ENCODE measurements at regions not wholly inside any gene's neighbourhood (a gene's known extent, or its start where the extent isn't known, plus 50 kb on each side); places are given as distances from the start of the nearest gene placed in this dataset.

DNA sequence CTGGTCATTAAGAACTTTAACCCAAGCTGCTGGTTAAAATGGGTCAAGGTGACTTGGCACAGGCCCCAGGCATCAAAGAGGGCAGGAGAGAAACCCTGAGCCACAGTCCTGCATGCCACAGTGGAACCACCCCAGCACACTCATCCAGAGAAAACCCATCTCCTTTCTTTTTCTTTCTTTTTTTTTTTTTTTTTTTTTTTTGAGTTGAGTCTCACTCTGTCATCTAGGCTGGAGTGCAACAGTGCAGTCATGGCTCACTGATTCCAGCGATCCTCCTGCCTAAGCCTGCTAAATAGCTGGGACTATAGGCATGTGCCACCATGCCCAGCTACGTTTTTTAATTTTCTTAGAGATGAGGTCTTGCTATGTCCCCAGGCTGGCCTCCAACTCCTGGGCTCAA, 109.2 kb upstream of the RAB4A start:
- Histone ChIP-seq H3K27me3 (ENCODE audit: control insufficient read depth in 1 of 2, insufficient read depth in 1 of 2, low read length in 2 of 2) (peaks cover 25 to 36% of the 10 kb centered on the region in 2 experiments), H2BK15ac (ENCODE audit: low read depth, poor library complexity, severe bottlenecking) (peak overlapping the region; percentile 54), H4K8ac (ENCODE audit: low read length) (no peak overlapping the region), H3K79me1 (replicated peaks; ENCODE audit: low read length, poor library complexity, severe bottlenecking) (no peaks in the 10 kb centered on the region), H3K23ac (ENCODE audit: low read length in 2 of 2) (no peak overlapping the region), H3K4me1 (ENCODE audit: control insufficient read depth, insufficient read depth, low read depth, low read length) (no peaks in the 10 kb centered on the region), H2BK5ac (ENCODE audit: low read depth, low read length, poor library complexity, severe bottlenecking) (no peak overlapping the region), H3K9me3 (ENCODE audit: control insufficient read depth, low read length) (no peaks in the 10 kb centered on the region), H3K9ac (ENCODE audit: low read length) (no peak overlapping the region), H3K4me3 (ENCODE audit: insufficient read depth in 1 of 2, low read depth in 1 of 2, low read length in 2 of 2) (no peak overlapping the region), H2BK12ac (ENCODE audit: low read length in 2 of 2) (no peak overlapping the region), H3K18ac (ENCODE audit: low read depth in 1 of 2, low read length in 2 of 2) (no peak overlapping the region), H2AFZ (ENCODE audit: low read depth, low read length) (no peak overlapping the region), H3K14ac (ENCODE audit: low read length in 2 of 2) (no peak overlapping the region), H3K4ac (ENCODE audit: low read depth in 1 of 2, low read length in 2 of 2) (no peak overlapping the region), H2AK5ac (ENCODE audit: low read length, severe bottlenecking) (no peak overlapping the region), H2BK120ac (ENCODE audit: low read depth, low read length) (no peak overlapping the region), H3K36me3 (ENCODE audit: control insufficient read depth in 1 of 2, insufficient read depth in 2 of 2, low read depth in 1 of 2, low read length in 2 of 2) (no peaks in the 10 kb centered on the region), H3K4me2 (ENCODE audit: low read length, poor library complexity, severe bottlenecking) (no peak overlapping the region), H4K91ac (ENCODE audit: low read length) (no peak overlapping the region), H3K27ac (ENCODE audit: low read length, poor library complexity, severe bottlenecking) (no peak overlapping the region)
- 87% methylated on average over 2 of the region's 2 CpGs for WGBS
- no peak for DNase-seq

DNA sequence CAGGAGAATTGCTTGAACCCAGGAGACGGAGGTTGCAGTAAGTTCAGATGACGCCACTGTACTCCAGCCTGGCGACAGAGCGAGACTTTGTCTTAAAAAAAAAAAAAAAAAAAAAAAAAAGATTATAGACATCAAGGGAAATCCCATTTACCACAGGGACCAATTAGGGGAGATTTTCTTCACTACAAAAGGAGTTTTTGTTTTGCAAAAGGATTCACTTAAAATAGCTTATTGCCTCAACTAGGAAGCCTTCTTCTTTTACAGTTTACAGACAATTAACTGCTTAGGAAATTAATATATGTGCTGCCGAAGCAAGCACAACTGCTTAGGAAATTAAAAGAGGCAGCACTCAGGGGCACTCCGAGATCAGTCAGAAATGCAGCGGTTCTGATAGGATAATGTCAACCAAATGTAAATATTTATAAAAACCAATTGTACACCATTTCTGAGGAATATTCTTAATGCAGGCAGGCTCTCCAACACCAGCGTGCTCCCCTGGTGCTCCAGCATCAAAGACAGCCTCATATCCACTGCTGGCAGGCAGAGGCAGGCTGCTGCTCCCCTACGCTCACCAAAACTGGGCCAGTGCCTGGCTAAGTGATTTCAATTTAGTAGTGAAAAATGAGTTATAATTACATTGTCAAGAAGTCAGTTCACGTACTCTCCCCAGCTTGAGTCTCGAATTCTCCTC, 107.9 kb upstream of the RAB4A start:
- peaks cover 15 to 34% of the 10 kb centered on the region in 2 experiments for H3K27me3 ChIP-seq (ENCODE audit: control insufficient read depth in 1 of 2, insufficient read depth in 1 of 2, low read length in 2 of 2)
- no peak overlapping the region for H2BK12ac ChIP-seq (ENCODE audit: low read length in 2 of 2)
- H2BK15ac ChIP-seq (ENCODE audit: low read depth, poor library complexity, severe bottlenecking): no peak overlapping the region

DNA sequence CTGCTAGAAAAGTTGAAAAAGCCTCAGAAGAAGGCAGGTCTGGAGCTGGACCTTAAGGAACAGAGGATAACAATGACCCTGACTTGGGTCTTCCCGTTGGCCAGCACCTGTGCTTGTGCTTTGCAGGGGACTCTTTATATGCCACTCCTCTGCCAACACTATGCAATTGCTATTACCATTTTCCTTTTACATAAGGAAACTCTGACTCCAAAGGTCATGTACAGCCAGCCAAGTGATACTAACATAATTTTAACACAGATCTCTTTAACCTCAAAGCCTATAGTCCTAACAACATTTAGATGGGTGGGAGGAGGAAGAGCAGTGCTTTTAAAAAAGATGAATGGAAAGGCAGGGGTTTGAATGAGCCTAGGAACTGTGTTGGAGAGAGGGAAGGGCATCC, 106.6 kb upstream of the RAB4A start:
- Histone ChIP-seq H3K9me3 (ENCODE audit: control insufficient read depth, low read length) (no peaks in the 10 kb centered on the region), H2BK120ac (ENCODE audit: low read depth, low read length) (no peak overlapping the region), H3K9ac (ENCODE audit: low read length) (no peak overlapping the region), H2AK5ac (ENCODE audit: low read length, severe bottlenecking) (no peak overlapping the region), H2AFZ (ENCODE audit: low read depth, low read length) (no peak overlapping the region), H2BK15ac (ENCODE audit: low read depth, poor library complexity, severe bottlenecking) (no peak overlapping the region), H3K4ac (ENCODE audit: low read depth in 1 of 2, low read length in 2 of 2) (no peak overlapping the region), H4K91ac (ENCODE audit: low read length) (no peak overlapping the region), H3K14ac (ENCODE audit: low read length in 2 of 2) (no peak overlapping the region), H3K79me1 (replicated peaks; ENCODE audit: low read length, poor library complexity, severe bottlenecking) (no peaks in the 10 kb centered on the region), H3K27ac (ENCODE audit: low read length, poor library complexity, severe bottlenecking) (no peak overlapping the region), H3K4me3 (ENCODE audit: insufficient read depth in 1 of 2, low read depth in 1 of 2, low read length in 2 of 2) (no peak overlapping the region), H3K27me3 (ENCODE audit: control insufficient read depth in 1 of 2, insufficient read depth in 1 of 2, low read length in 2 of 2) (peaks cover 12 to 32% of the 10 kb centered on the region in 2 experiments), H2BK12ac (ENCODE audit: low read length in 2 of 2) (no peak overlapping the region), H3K36me3 (ENCODE audit: control insufficient read depth in 1 of 2, insufficient read depth in 2 of 2, low read depth in 1 of 2, low read length in 2 of 2) (no peaks in the 10 kb centered on the region), H2BK5ac (ENCODE audit: low read depth, low read length, poor library complexity, severe bottlenecking) (no peak overlapping the region), H3K4me1 (ENCODE audit: control insufficient read depth, insufficient read depth, low read depth, low read length) (no peaks in the 10 kb centered on the region), H3K18ac (ENCODE audit: low read depth in 1 of 2, low read length in 2 of 2) (no peak overlapping the region), H4K8ac (ENCODE audit: low read length) (no peak overlapping the region), H3K23ac (ENCODE audit: low read length in 2 of 2) (no peak overlapping the region), H3K4me2 (ENCODE audit: low read length, poor library complexity, severe bottlenecking) (no peak overlapping the region)
- WGBS: 96% methylated on average over 1 of the region's 1 CpG
- no peak for DNase-seq

More for the DNA sequence above, 107.9 kb upstream of the RAB4A start:
- Histone ChIP-seq H2AK5ac (ENCODE audit: low read length, severe bottlenecking) (no peak overlapping the region), H4K91ac (ENCODE audit: low read length) (no peak overlapping the region), H2BK5ac (ENCODE audit: low read depth, low read length, poor library complexity, severe bottlenecking) (no peak overlapping the region), H3K4me1 (ENCODE audit: control insufficient read depth, insufficient read depth, low read depth, low read length) (no peaks in the 10 kb centered on the region), H2BK120ac (ENCODE audit: low read depth, low read length) (no peak overlapping the region), H3K4me2 (ENCODE audit: low read length, poor library complexity, severe bottlenecking) (no peak overlapping the region), H2AFZ (ENCODE audit: low read depth, low read length) (no peak overlapping the region), H3K27ac (ENCODE audit: low read length, poor library complexity, severe bottlenecking) (no peak overlapping the region), H4K8ac (ENCODE audit: low read length) (no peak overlapping the region), H3K9me3 (ENCODE audit: control insufficient read depth, low read length) (no peaks in the 10 kb centered on the region), H3K79me1 (replicated peaks; ENCODE audit: low read length, poor library complexity, severe bottlenecking) (no peaks in the 10 kb centered on the region), H3K9ac (ENCODE audit: low read length) (no peak overlapping the region), H3K4ac (ENCODE audit: low read depth in 1 of 2, low read length in 2 of 2) (no peak overlapping the region), H3K36me3 (ENCODE audit: control insufficient read depth in 1 of 2, insufficient read depth in 2 of 2, low read depth in 1 of 2, low read length in 2 of 2) (no peaks in the 10 kb centered on the region), H3K23ac (ENCODE audit: low read length in 2 of 2) (no peak overlapping the region), H3K14ac (ENCODE audit: low read length in 2 of 2) (no peak overlapping the region), H3K4me3 (ENCODE audit: insufficient read depth in 1 of 2, low read depth in 1 of 2, low read length in 2 of 2) (no peak overlapping the region), H3K18ac (ENCODE audit: low read depth in 1 of 2, low read length in 2 of 2) (no peak overlapping the region)
- 85% methylated on average over 4 of the region's 11 CpGs for whole genome bisulfite sequencing
- DNase-seq: no peak

DNA sequence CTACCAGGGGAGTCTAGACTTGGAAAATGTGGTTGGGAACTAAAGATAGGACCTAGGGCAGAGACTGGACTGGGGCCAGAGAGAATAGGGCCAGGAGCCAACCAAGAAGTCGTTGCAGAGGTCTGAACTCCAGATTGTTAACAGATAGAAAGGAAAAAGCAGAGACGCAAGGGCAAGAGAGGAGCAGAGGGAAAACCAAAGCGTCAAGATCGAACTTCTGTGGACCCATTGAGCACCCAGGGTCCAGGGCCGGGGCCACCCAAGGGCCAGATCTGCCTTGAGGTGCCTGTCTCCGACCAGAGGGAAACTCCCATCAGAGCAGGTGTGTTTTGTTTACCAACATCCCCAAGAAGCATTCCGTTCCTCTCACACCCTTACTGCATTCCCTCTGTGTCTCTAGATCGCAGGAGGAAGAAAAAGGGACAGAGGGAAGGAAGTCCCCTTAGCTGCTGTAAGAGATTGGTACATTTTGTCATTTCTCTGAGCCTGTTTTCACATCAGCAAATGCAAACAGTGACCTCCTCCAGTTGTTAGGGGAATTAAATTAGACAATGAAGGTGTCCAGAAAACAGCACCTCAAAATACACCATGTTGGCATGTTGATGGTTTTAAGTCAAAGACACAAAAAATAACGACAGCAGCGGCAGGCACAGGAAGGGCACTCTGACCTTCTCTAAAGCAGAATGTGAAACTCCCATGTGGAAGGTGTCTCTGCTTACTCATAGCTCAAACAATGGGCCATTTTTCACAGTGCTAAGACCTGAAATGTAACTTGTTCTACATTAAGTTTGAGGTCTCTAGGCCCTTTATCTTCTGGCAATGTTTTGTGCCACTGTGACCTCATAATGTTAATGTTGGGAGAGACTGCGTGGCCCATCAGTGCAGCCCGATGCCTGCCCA, 105.8 kb upstream of the RAB4A start:
- H2AFZ ChIP-seq (ENCODE audit: low read depth, low read length): no peak overlapping the region
- no peak overlapping the region for H3K4ac ChIP-seq (ENCODE audit: low read depth in 1 of 2, low read length in 2 of 2)
- H2BK12ac ChIP-seq (ENCODE audit: low read length in 2 of 2): no peak overlapping the region
- H3K79me1 ChIP-seq (replicated peaks; ENCODE audit: low read length, poor library complexity, severe bottlenecking): no peaks in the 10 kb centered on the region
- no peak overlapping the region for H3K4me2 ChIP-seq (ENCODE audit: low read length, poor library complexity, severe bottlenecking)
- H4K91ac ChIP-seq (ENCODE audit: low read length): no peak overlapping the region
- no peak overlapping the region for H3K27ac ChIP-seq (ENCODE audit: low read length, poor library complexity, severe bottlenecking)
- DNase-seq: no peak
- no peaks in the 10 kb centered on the region for H3K36me3 ChIP-seq (ENCODE audit: control insufficient read depth in 1 of 2, insufficient read depth in 2 of 2, low read depth in 1 of 2, low read length in 2 of 2)
- H2BK120ac ChIP-seq (ENCODE audit: low read depth, low read length): no peak overlapping the region
- H2BK15ac ChIP-seq (ENCODE audit: low read depth, poor library complexity, severe bottlenecking): no peak overlapping the region
- H3K9me3 ChIP-seq (ENCODE audit: control insufficient read depth, low read length): no peaks in the 10 kb centered on the region
- H4K8ac ChIP-seq (ENCODE audit: low read length): no peak overlapping the region
- H3K4me3 ChIP-seq (ENCODE audit: insufficient read depth in 1 of 2, low read depth in 1 of 2, low read length in 2 of 2): no peak overlapping the region
- no peak overlapping the region for H3K9ac ChIP-seq (ENCODE audit: low read length)
- WGBS: 84% methylated on average over 10 of the region's 12 CpGs
- H3K23ac ChIP-seq (ENCODE audit: low read length in 2 of 2): no peak overlapping the region
- H3K4me1 ChIP-seq (ENCODE audit: control insufficient read depth, insufficient read depth, low read depth, low read length): no peaks in the 10 kb centered on the region
- H2BK5ac ChIP-seq (ENCODE audit: low read depth, low read length, poor library complexity, severe bottlenecking): no peak overlapping the region
- H2AK5ac ChIP-seq (ENCODE audit: low read length, severe bottlenecking): no peak overlapping the region
- H3K18ac ChIP-seq (ENCODE audit: low read depth in 1 of 2, low read length in 2 of 2): no peak overlapping the region
- H3K14ac ChIP-seq (ENCODE audit: low read length in 2 of 2): no peak overlapping the region
- H3K27me3 ChIP-seq (ENCODE audit: control insufficient read depth in 1 of 2, insufficient read depth in 1 of 2, low read length in 2 of 2): peaks cover 9 to 33% of the 10 kb centered on the region in 2 experiments
